HCT116 (cell line): ENCODE measurements at regions not wholly inside any gene's neighbourhood (a gene's known extent, or its start where the extent isn't known, plus 50 kb on each side); places are given as distances from the start of the nearest gene placed in this dataset.

Experiments
- ATF3 ChIP-seq: IDR thresholded peaks from 2 replicates; pipeline ENCODE4 v1.6.1; 2012
- CEBPB ChIP-seq: IDR thresholded peaks from 2 replicates; pipeline ENCODE4 v1.6.1; 2012; ENCODE audit warnings: low read depth
- CTCF ChIP-seq, 3 experiments: fragments of 200-600 bp in 1 of 3; sonication (generic) in 1 of 3; IDR thresholded peaks in 2 of 3; conservative IDR thresholded peaks in 1 of 3; 2 replicates each; pipeline ENCODE4 v1.5.1; 2012 to 2017; ENCODE audit warnings: low read depth in 2 of 3, low read length in 2 of 3, antibody characterized with exemption in 1 of 3, borderline replicate concordance in 1 of 3, control low read depth in 1 of 3, mild to moderate bottlenecking in 1 of 3, mixed read lengths in 1 of 3, mixed run types in 1 of 3, moderate library complexity in 1 of 3; ENCODE audit not compliant: insufficient read depth in 1 of 3
- EZH2phosphoT487 ChIP-seq: fragments of 200-600 bp; IDR thresholded peaks from 2 replicates; pipeline ENCODE4 v1.6.1; 2018; ENCODE audit warnings: antibody characterized with exemption, borderline replicate concordance
- POLR2A ChIP-seq: IDR thresholded peaks from 2 replicates; pipeline ENCODE4 v1.7.0; 2011; ENCODE audit warnings: borderline replicate concordance; ENCODE audit not compliant: insufficient read depth, insufficient read length; ENCODE audit errors: extremely low read depth
- POLR2AphosphoS5 ChIP-seq: IDR thresholded peaks from 2 replicates; pipeline ENCODE4 v1.6.1; 2011; ENCODE audit warnings: mild to moderate bottlenecking, low read depth, low read length, moderate library complexity
- RAD21 ChIP-seq: IDR thresholded peaks from 2 replicates; pipeline ENCODE4 v1.6.1; 2012; ENCODE audit warnings: low read depth, mild to moderate bottlenecking
- TCF7L2 ChIP-seq: IDR thresholded peaks from 2 replicates; pipeline ENCODE4 v1.7.0; 2011; ENCODE audit warnings: borderline replicate concordance, inconsistent platforms; ENCODE audit not compliant: insufficient read depth, insufficient read length; ENCODE audit errors: extremely low read depth
- YY1 ChIP-seq: IDR thresholded peaks from 2 replicates; pipeline ENCODE4 v1.6.1; 2011; ENCODE audit warnings: low read length, low read depth, moderate library complexity, mild to moderate bottlenecking; ENCODE audit not compliant: insufficient replicate concordance; ENCODE audit errors: extremely low read depth
- ZNF274 ChIP-seq: fragments of 200-500 bp; sonication (Bioruptor generic); IDR thresholded peaks from 2 replicates; pipeline ENCODE4 v1.6.1; 2014; ENCODE audit warnings: mild to moderate bottlenecking, low read depth, low read length, inconsistent platforms
- TF ChIP-seq, protein P1 (sequence below): IDR thresholded peaks from 2 replicates; pipeline ENCODE4 v1.6.1; 2011; ENCODE audit warnings: mild to moderate bottlenecking, low read length, moderate library complexity; ENCODE audit not compliant: insufficient replicate concordance; ENCODE audit errors: extremely low read depth
- TF ChIP-seq, protein P2 (sequence below): IDR thresholded peaks from 2 replicates; pipeline ENCODE4 v1.6.1; 2012; ENCODE audit warnings: low read depth

- TF ChIP-seq CTCF (IDR thresholded peaks at IDR 0.05 in 2 of 3, conservative IDR thresholded peaks at IDR 0.05 in 1 of 3; ENCODE audit: borderline replicate concordance in 1 of 3, insufficient read depth in 1 of 3, low read depth in 2 of 3, low read length in 2 of 3) (no peak), ATF3 (no peak), CEBPB (no peak), RAD21 (no peak), POLR2A (no peak), ZNF274 (no peak), POLR2AphosphoS5 (no peak), YY1 (no peak), TCF7L2 (no peak), EZH2phosphoT487 (no peak)
- TF ChIP-seq, protein P1, sequence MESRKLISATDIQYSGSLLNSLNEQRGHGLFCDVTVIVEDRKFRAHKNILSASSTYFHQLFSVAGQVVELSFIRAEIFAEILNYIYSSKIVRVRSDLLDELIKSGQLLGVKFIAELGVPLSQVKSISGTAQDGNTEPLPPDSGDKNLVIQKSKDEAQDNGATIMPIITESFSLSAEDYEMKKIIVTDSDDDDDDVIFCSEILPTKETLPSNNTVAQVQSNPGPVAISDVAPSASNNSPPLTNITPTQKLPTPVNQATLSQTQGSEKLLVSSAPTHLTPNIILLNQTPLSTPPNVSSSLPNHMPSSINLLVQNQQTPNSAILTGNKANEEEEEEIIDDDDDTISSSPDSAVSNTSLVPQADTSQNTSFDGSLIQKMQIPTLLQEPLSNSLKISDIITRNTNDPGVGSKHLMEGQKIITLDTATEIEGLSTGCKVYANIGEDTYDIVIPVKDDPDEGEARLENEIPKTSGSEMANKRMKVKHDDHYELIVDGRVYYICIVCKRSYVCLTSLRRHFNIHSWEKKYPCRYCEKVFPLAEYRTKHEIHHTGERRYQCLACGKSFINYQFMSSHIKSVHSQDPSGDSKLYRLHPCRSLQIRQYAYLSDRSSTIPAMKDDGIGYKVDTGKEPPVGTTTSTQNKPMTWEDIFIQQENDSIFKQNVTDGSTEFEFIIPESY: no peak
- TF ChIP-seq, protein P2, sequence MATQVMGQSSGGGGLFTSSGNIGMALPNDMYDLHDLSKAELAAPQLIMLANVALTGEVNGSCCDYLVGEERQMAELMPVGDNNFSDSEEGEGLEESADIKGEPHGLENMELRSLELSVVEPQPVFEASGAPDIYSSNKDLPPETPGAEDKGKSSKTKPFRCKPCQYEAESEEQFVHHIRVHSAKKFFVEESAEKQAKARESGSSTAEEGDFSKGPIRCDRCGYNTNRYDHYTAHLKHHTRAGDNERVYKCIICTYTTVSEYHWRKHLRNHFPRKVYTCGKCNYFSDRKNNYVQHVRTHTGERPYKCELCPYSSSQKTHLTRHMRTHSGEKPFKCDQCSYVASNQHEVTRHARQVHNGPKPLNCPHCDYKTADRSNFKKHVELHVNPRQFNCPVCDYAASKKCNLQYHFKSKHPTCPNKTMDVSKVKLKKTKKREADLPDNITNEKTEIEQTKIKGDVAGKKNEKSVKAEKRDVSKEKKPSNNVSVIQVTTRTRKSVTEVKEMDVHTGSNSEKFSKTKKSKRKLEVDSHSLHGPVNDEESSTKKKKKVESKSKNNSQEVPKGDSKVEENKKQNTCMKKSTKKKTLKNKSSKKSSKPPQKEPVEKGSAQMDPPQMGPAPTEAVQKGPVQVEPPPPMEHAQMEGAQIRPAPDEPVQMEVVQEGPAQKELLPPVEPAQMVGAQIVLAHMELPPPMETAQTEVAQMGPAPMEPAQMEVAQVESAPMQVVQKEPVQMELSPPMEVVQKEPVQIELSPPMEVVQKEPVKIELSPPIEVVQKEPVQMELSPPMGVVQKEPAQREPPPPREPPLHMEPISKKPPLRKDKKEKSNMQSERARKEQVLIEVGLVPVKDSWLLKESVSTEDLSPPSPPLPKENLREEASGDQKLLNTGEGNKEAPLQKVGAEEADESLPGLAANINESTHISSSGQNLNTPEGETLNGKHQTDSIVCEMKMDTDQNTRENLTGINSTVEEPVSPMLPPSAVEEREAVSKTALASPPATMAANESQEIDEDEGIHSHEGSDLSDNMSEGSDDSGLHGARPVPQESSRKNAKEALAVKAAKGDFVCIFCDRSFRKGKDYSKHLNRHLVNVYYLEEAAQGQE: no peak
Measured at GRCh38 chr2:118523761-118524160, 323.7 kb downstream of the EN1 start.
